Inflammatory macrophage treated with lipopolysaccharide for 4 hours (primary cell): ENCODE measurements at regions not wholly inside any gene's neighbourhood (a gene's known extent, or its start where the extent isn't known, plus 50 kb on each side); places are given as distances from the start of the nearest gene placed in this dataset.
A peak's percentile ranks its signal among the peaks of the same experiment; 100 is the strongest.

Experiments
- DNase-seq: peaks from one replicate; pipeline ENCODE4 v3.0.0-alpha.2; 2020

DNA sequence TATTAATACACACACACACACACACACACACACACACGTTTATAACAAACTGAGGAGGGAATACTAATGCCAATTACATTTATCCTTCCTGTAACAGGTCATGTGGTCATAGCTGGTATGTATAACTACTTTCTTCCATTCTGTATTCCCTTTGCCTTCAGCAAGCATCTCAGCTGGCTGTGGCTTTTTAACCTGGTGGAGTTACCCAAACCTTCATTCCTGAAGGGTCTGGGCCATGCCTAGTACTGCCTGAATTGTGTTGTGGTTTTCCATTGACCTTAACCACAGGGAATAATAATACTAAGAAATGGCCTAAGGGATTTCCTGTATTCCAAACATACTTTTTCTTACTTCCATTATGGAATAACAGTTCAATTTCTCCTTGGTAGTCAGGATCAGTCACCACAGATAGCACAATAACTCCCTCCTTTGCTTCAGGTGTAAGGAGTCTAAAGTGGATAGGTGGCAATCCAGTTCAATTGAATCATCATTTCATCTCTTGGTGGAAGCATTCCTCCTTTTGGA, 222.2 kb upstream of the MEF2C start:
- DNase-seq, result no peak

- DNase-seq, result no peak
Measured at GRCh38 chr5:89098199-89098756, 215.3 kb upstream of the MEF2C start.

GRCh38 chr5:89097103-89097502, 214.1 kb upstream of the MEF2C start:
- DNase-seq, result no peak

DNA sequence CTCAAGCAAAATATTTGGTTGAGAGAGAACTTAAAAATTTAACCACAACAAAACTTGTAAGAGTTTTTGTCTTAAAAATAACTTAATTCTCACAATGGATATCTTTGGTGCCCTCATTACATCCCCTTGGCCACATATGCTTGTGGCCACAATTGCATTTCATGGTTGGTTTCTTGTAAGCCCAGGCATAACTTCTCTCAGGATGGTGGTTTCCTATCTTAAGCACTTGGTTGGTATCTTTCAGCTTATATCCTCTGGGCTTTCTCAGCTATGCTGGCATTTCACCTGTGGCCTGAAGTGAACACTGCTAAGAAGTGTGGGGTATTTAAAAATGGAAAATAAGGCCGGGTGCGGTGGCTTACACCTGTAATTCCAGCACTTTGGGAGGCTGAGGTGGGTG, 212.4 kb upstream of the MEF2C start:
- no peak for DNase-seq

DNA sequence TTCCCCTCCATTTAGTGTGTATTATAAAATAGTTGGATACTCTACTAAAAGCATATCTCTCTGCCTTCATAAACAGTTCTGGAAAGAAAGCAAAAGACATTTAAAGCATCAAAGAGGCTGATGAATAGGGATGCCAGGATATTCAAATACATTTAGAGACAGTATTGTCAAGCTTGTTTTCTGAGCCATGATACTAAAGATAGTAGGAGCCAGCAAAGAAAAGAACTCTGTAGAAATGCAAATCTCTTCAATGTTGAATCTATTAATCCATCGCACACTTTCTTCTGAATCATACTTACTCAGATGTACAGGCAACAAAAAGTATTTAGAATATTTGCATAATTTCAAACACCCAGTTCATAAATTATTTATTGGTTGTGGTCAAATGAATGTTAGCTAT, 207.1 kb upstream of the MEF2C start:
- DNase-seq, result no peak

GRCh38 chr5:89087551-89088318, 204.8 kb upstream of the MEF2C start:
- DNase-seq, result no peak

DNA sequence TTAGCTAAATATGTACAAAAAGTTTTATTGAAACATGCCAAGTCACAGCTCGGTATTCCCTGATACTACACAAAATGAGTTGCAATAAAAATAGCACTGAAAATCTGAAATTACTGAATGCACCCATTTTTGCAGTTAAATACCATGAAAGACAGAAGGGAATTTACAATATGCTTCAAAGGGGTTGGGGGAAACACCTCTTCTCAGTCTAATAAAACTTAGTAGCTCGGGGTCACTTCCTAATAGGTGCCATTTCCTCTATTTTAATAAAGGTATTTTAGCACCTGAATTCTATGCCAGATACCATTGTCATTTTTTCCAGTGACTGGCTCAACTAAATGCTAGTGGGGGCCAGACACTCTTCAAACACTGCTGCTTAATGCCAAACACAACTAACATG, 204.1 kb upstream of the MEF2C start:
- DNase-seq, result no peak

- no peak for DNase-seq
Measured at GRCh38 chr5:89086390-89087086, 203.6 kb upstream of the MEF2C start.

- no peak for DNase-seq
Measured at GRCh38 chr5:89083791-89084190, 200.8 kb upstream of the MEF2C start.

GRCh38 chr5:89081360-89081759, 198.4 kb upstream of the MEF2C start:
- no peak for DNase-seq

DNA sequence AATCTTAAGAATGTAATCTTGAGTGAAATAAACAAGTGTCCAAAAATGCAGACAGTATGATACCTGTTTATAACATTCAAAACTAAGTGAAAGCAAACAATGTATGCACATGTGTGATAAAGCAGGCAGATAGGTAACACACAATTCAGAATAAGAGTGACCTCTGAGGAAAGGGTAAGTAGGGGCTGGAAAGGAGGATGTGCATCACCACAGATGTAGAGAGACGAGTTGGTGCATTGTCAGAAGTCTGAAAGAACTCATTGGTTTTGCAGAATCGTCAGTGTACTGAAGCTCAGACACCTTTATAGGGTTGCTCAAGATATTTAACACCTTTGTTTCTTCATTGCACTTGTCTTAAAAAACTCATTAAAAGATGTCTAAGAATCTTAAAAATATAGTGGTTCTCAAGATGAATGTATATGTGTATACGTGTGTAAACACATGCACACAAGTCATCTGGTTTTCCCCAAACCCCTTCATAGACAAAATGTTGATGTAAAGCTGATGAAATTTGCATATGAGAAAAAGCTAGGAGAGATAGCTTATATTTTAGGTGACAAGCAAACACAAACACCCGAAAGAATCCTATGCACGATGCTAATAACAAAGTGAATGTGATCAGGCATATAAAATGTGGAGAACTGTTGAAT, 197.6 kb upstream of the MEF2C start:
- no peak for DNase-seq

GRCh38 chr5:89072842-89073672, 190.1 kb upstream of the MEF2C start:
- DNase-seq, result peak; percentile 1

DNA sequence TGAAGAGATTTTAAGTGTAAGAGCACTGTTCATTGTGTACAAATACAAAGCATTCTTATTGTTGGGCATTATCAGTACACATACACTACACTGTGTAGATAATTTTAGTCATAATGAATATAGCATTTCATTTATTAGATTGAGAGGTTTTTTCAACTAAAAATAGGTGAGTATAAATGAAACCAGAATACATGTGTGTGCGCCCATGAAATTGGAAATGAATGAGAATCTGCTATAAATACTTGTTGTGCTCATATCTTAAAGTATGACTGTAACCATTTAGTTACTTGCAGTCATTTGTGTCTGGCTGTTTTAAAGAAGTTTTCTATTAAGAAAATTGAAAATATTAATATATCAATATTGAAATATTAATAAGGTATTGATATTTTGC, 189.0 kb upstream of the MEF2C start:
- no peak for DNase-seq

- no peak for DNase-seq
Measured at GRCh38 chr5:89071101-89071940, 188.3 kb upstream of the MEF2C start.

- no peak for DNase-seq
Measured at GRCh38 chr5:89069591-89069990, 186.6 kb upstream of the MEF2C start.

DNA sequence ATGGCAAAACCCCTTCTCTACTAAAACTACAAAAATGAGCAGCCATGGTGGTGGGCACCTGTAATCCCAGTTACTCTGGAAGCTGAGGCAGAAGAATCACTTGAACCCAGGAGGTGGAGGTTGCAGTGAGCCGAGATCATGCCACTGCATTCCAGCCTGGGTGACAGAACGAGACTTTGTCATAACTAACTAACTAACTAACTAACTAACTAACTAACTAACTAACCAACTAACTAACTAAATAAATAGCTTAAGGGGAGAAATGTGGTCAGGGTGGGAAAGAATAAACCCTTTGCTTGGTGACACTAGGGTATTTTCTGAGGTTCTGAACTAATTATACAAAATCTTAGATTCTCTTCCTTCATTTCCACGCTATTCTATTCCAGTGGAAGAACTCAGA, 184.4 kb upstream of the MEF2C start:
- DNase-seq, result no peak

DNA sequence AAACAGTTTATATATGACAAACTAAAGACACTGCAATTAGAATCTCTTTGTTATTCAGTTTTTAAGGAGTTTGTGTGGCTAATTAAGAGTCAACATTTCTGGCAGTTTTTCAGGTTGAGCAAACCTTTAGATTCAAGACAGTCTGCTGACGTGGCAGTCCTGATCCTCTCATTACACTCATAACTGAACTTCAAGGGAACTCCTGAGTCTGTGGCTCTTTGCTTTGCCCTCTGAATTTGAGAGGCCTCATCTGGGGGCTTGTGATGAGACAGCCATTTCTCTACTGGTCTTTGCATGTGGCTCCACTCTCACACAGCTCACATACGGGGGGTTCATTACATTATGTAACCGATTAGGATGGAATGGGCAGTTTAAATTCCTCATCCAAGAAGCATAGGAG, 182.9 kb upstream of the MEF2C start:
- no peak for DNase-seq

GRCh38 chr5:89064736-89065135, 181.8 kb upstream of the MEF2C start:
- no peak for DNase-seq

DNA sequence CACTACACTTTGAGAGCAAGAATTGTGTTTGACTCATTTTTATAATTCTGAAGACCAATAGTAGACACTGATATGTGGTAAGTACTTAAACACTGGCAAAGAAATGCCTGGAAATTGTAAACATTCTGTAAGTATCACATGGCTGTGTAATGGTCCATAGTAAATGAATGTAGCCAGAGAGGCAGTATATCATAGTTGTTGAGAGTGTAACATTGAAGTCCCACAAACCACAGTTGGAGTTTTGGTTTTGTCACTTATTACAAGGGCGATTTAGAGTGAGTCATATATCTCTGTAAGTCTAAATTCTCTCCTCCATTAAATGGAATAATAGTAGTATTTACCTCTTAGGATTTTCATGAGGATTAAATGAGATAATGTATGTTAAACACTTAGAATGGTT, 181.1 kb upstream of the MEF2C start:
- DNase-seq, result no peak

DNA sequence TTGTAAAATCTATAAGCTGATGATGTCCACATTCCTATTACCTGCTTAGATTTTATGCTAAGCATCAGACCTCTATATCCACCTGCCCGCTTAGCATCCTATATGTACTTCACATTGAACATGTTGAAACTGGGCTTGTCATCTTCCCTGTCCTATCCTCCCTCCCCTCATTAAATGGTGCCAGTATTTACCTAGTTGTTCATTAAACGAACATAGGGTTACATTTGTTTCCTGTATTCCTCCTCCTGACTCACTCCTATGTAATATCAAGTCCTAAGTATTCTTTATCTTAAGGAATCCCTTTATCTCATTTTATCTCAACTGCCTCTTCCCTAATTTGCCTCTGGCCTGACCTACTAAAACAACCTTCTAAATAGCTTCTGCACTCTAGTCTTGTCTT, 177.8 kb upstream of the MEF2C start:
- DNase-seq, result no peak

DNA sequence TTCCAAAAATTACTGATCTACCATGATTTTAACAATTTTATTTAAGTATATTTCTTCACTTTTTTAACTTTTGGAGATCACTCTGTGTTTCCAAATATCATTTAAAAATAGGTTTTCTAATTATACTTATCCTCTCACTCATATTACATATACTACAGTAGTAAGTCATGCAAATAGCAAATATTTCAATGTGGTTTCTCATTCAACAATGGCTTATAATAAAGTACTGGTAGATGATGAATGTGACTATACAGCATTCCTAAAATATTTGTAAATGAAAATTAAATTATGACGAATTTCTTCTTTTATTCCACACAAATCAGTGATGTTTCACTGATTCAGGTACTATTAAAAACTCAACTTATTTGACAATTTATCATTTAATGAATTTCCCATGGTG, 176.3 kb upstream of the MEF2C start:
- no peak for DNase-seq

GRCh38 chr5:89055695-89056085, 172.7 kb upstream of the MEF2C start:
- no peak for DNase-seq
